NCI-H2107 treated with DMSO at 0.1 percent for 48 hours (cell line): ENCODE measurements at regions not wholly inside any gene's neighbourhood (a gene's known extent, or its start where the extent isn't known, plus 50 kb on each side); places are given as distances from the start of the nearest gene placed in this dataset.

ENCODE experiments used
- DNase-seq: peaks from one replicate; lab custom pipeline; 2025; ENCODE audit not compliant: unreplicated experiment; lab: John Stamatoyannopoulos, UW

DNA sequence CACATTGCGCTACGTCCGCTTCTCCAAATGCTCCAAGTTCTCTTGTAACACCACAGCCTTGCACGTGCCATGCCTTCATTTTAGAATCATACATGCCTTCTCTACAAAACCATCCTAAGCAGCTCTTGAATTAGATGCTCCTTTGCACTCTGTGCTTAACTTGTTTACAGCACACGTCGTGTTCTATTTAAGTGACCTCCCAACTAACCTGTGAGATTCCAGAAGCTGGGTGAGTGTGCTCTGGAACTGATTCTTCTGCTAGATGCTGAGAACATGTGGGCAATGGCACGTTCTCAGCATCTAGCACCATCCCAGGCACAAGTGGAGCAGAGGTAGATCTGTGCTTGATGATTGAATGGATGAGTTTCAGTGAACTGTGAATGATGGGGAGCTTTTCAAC is 100.0 kb upstream of the NEDD9 start:
- DNase-seq, result no peak

DNA sequence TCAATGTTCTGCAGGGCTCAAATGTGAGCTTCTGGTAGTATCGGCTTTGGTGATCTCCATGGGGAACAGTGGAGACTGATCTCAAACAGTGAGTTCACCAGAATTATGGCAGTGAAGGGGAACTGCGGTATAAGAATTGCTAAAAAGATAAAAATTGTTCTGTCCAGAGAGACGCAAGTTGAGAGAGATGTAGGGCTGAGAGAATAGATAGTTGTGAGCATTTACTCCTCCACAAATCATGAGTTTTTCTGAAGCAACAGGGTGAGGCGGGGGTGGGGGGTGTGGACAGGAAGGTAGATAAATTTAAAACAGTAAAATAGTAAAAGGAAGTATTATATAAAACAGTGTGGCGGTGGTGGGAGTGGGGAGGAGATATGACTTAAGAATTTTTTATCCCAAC is 98.6 kb upstream of the NEDD9 start:
- DNase-seq, result no peak

DNA sequence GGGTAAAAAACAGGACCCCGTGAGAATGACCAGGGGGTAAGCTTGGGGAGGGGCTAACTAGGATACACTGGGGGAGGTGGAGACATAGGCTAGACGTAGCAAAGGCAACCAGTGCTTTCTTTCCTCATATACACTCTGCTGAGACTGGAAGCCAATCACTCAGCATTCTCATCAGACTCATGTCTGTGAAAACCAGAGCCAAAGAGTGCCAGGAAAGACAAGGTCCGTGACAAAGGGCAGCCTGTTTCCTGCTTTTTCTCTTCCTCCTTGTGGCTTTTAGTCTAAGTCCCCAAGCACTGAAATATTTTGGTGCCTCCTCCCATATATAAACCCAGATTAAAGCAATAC is 97.9 kb upstream of the NEDD9 start:
- no peak for DNase-seq

DNA sequence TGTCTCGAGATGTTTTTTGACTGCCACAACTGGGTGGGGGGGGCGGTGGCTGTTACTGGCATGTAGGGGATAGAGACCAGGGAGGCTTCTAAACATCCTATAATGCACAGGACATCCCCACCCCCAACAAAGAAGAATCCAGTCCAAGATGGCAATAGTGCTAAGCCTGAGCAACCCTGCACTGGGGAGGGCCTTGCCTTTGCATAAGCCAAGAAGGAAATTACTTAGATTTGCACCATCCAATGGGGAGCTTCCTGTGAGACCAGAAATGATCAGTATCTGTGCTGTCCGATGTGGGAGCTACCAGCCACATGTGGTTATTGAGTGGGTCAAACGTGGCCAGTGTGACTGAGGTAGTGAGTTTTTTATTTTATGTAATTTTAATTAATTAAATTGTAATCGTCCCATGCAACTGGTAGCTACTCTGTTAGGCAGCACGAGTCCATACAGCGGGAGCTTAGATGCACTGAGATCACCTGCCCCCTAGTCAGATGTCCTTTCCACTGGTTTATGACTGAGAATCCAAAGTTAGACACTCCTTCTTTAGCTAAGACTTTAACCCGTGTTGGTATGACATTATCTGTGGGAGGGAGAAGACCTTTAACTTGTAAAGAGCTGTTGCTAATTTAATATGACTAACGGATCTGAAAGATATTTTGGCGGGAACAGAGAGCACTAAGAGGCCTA is 97.4 kb upstream of the NEDD9 start:
- no peak for DNase-seq

DNA sequence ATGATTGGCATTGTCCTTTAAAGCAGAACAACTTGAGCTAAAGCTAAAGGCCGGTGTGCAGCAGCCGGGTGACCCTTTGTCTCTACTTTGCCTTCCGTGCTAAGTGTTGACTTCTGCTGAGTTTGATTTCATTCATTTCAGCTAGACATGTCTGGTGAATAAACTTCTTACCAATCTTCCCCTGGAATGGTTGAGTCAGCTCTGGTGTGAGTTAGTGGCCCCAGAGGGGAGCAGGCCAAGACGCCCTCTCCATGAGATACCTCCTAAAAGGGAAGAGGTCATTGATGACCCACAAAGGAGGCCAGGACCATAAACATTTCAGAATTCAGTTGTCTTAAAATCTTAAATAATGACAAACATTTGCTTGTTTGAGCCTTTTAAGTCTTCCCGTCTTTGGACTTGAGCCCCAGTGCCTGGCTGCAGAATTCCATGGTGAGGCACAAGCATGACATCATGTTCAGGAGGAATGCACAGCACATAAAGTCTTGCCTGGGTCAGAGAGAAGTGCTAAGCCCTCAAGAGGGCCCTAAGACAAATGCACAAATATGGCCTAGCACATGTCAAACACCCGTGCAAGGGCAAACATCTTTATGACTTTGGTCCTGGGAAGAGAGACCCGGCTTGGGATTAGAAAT is 96.3 kb upstream of the NEDD9 start:
- DNase-seq, result no peak

DNA sequence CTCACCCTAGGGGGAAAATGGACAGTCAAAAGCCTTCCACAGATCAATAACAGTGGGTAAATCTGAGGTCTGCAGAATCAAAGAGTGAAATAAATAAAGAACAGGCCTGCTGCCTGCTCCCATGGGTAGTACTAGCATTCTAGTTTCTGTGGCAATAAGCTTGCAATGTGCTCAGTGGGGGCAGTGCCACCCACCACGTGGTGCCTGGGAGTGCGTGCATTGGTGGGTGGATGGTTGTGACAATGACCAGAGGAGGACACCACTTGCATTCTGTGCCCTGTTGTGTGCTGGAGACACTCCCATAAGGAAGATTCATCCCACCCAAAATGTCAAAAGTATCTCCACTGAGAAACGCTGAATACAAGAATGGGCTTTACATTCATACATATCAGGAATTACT is 95.5 kb upstream of the NEDD9 start:
- DNase-seq, result no peak

DNA sequence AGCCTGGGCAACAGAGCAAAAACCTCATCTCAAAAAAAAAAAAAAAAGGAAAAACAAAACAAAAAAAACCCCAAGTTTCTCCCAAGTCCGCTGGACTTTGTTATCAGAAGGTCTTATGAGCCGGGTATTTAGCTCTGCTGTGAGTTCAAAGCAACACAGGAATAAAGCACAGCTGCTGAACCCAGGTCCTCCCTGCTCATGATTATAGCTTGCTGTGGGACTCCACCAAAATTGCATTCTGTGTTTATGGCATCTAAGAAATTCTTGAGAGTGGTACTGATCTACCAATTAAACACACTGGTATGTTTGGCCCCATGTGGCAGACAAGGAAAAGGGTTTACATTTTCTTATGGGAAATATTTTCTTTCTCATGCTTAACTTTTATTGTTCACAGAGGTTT is 93.6 kb upstream of the NEDD9 start:
- DNase-seq, result no peak

DNA sequence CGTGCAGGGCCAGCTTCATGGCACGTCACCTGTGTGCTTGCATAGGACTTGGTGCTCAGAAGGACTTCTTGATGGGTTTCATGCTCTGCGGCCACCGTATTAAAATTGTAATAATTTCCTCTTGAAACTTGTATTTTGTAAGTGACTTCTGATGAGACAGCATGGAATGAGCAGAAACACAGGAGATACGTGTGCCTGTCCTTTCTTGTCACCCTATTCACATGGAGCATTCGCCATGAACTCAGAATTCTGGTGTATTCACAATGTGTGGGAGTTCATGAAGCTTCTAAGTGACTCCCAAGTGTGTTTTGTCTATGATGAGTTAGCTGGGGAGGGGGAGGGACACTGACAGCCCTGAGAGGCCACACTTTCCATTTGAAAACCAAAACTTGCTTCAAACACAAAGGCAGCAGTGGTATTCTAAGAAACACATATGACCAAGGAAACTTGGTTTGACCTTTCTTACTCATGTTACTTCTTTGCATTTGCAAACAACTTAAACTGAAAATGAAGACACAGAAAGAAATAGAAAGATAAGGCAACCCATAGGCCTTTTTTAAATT is 92.1 kb upstream of the NEDD9 start:
- DNase-seq, result no peak

DNA sequence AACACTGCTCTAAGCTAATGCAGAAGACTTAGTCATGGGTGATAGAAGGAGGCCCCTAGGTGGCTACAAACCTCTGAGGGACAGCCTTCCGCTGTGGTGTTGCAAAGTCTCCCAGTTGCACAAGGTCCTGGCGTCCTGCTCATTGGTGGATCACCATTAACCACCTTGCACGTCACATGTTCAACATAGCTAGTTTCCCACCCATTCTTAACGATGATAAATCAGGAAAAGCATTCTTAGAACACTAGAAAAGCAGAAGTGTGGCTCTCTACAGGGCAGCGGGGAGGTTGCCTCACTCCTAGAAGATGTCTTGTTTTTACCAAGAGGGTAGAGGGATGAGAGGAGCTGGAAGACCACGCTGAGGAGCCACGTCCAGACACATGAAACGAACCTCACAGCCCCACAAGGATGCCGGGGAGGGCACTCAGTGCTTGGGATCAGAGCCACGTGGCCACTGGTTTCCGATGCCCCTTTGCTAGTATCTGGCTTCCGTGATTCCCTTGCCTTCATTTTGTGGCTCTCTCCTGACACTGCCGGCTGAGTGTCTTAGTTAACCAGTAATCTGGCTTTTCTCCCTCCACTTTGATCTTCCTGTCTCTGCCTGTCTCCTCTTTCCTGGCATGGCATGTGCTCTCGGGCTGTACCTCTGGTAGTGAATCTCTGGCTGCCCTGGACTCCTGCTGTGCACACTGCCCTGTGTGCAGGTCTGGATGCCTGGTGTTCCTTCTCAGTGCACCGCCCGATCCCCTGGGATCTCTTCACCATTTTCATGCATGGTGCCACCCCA is 91.4 kb upstream of the NEDD9 start:
- no peak for DNase-seq

DNA sequence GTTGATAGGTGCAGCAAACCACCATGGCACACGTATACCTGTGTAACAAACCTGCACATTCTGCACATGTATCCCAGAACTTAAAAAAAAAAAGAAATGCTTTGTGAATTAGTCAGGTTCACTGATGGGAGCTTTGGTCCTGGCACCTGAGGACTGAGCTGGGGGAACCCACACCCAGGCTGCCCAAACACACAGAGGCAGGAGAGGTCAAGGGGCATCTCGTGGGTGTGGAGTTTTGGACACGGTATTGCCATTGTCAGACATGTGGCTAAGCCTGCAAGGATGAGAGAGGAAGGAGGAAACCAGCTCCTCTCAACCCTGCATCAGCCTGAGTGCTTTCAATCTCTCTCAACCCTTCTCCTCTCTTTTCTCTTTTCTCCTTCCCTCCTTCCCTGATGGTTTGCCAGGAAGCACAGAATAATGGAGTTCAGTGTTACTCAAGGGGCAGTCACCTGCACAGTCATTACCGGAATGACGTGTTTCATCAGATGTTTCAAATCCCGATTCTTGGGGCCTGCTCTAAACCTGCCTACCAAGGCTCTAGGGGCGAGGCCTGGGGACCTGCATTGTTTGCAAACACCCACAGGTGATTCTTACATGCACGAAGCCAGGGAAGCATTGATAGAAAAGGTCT is 89.9 kb upstream of the NEDD9 start:
- no peak for DNase-seq

DNA sequence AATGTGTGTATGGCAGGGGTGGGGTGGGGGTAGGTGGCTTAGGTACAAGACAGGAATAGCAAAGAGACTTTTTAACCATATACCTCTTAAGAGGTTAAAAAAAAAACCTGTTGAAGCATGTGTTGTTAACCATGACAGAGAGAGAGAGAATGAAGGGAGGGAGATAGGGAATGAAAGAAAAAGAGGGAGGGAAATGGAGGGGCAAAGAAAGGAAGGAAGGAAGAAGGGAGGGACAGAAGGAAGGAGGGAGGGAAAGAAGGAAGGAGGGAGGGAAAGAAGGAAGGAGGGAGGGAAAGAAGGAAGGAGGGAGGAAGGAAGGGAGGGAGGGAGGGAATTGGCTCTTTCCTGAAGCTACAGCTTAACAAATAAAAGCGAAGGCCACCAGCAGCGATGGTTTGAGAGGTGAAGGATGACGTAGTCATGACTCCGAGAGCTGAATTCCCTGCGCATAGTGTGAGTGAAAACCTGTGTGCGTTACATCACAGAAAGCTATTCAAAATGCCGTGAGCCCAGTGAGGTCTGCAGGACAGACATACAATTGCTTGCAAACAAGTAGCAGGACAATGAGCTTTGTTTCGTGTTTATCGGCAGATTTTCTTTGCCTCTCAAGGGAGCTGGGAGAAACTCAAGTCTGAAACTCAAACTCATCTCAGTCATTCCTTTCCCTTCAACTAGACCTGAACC is 88.6 kb upstream of the NEDD9 start:
- DNase-seq, result no peak

DNA sequence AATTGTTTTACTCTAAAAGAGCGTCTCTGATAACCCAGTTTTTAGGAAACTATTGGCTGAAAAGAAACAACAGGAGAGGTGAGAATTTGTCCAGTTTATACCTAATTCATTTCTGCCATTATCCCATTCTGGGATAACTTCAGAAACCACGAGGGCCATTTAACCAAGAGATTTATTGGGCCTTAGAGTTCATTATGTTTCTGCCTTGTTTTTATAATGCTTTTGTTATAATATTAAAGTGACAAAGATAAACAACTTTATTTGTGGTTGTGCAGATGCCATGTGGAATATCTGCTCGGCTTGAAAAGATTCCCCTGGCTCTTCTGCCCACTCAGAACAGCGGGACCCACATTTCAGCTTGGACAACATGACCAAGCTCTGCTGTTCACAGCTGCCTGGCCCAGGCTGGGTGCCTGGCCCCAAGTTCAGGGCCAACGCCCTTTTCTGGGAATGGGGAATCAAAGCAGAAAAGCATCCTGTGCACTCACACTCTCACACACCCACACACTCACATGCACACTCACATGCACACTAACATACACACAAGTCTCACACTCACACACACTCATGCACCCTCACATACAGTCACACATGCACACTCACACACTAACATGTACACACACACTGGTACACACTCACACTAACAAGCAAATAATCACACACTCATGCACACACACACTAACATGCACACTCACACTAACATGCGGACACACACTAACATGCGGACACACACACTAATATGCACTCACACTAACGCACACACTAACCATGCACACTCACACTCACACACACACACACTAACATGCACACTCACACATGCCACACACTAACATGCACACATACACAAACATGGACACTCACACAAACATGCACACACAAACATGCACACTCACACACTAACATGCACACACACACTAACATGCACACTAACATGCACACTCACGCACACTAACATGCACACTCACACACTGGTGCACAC is 86.7 kb upstream of the NEDD9 start:
- no peak for DNase-seq

DNA sequence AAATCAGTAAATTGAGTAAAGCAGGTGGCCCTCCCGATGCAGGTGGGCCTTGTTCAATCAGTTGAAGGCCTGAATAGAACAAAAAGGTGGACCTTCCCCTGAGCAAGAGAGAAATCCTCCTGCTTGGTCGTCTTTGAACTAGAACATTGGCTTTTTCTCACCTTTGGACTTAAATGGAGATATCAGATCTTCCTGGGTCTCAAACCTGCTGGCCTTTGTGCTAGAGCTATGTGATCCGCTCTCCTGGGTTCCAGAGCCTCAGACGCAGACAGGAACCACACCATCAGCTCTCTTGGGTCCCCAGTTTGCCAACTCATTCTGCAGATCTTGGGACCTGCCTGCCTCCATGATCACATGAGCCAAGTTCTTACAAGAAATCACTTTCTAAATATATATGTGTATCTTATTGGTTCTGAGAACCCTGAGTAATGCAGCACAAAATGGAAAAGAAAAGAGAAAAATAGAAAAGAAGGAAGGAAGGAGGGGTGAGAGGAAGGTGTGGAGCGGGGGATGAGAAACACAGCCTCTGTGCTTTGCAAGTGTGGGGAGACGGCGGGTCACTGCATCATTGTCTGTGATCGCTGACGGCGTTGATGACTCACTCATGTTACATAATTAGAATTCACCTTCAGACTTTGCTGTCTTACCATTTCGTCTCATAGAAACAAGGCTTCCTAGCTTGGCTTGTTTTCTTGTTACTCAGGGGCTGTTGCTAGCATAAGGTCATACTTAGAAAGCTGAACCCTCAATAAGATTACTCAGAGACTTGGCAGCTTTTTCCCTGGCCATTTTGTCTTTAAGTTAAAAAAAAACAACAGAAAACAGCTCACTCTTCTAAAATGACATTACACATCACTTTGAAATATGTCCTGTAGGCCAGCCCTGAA is 85.7 kb upstream of the NEDD9 start:
- DNase-seq, result no peak

DNA sequence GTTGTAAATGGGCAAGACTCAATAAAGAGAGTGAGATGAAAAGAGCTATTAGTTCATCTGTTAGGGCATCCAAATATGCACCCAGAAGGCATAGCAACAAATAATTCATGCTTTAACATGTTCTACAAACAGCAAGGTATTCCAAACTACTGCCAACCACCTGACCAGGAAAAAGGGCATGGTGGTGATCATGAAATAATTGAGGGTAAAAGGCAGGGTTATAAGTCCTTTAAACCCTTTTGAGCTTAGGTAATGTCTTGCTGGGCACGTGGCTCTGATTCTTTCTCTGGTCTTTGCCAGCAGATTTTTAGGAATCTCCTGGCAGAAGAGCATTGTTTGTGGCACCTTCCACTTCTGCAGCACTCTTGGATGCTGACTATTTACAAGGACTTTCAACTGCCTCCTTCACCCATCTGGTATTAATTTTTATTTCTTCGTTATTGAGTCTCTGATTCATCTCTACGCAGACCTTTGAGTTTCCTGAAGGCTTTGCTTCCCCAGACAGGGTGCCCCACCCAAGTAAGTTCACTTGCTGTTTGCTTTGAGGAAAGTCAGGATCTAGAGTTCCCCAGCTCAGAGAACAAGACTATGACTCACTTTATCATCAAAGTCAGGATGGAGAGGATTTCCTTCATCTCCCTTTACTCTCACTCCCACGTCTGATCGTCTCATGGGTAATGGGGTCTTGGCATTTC is 83.4 kb upstream of the NEDD9 start:
- no peak for DNase-seq

DNA sequence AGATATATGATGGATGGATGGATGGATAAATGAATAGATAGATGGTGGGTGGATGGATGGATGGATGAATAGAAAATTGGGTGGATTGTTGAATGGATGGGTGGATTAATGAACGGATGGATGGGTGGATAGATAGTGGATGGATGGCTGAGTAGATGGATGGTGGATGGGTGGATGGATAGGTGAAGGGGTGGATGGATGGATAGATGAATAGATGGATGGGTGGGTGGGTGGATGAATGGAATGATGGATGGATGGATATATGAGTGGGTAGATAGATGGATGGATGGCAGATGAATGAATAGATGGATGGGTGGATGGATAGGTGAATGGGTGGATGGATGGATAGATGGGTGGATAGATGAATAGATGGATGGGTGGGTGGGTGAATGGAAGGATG is 80.7 kb upstream of the NEDD9 start:
- no peak for DNase-seq

DNA sequence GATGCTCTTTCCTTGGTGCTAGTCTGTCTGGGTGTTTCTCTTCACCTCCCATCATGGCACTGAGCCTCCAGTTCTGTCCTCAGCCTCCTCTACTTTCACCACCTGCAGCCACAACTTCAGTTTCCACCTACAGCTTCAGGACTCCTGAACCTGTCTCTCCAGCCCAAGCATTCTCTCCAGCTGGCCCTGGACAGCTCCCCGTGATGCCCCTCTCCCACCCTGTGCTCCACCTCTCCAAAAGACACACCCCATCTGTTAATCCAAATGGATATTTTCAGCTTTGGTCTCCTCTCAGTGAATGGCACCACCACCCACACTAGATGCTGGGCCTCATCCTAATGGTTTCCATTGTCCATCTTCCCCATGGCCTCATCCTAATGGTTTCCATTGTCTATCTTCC is 79.5 kb upstream of the NEDD9 start:
- DNase-seq, result no peak

DNA sequence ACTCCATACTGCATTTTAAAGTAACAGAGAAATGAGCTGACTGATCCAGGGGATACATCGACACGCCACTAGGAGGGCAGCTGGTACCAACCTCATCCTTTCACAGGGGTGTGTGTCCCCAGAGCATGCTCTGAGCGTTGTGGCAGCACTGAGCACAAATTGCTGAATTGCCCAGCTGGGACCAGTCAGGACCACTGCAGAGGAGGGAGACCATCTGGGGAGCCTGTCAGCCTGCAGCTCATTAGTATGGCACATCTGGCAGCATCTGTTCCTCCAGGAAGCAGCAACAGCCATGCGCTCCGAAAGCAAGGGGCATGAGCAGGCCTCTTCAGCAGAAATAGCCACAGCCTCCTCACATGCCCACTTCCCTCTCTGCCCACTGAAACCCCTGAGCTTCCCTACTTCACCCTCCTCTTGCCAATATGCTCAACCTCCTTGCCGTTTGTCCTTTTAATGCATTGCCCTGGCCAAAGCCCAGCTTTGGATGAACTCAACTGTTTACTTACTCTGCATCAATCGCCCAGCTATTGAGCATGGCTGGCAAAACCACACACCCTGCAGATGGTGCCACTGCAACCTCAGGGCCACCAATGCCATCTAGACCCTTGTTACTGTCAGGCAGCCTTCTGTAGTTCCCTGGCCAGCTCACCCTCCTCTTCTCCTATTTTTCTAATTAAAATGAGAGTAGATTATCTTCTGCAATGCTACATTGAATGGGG is 77.6 kb upstream of the NEDD9 start:
- DNase-seq, result no peak

DNA sequence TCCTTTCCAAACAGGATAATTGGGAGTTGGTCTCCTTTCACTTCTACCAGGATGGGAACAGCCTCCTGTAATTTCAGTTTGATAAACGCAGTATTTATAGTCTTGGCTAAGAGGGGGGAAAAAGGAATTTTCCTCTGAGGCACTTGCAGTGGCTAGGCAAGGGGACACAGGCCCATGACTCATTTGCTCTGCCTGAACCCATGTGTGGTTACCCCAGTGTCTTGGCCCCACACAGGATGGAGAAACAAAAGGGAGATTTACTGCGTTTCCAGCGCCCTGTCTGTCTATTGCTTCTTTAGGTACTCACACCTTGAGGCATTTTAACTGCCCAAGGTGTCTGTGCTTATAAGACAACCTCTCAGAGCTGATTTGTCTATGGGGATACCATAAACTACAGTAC is 74.8 kb upstream of the NEDD9 start:
- no peak for DNase-seq
